Activated CD4-positive, alpha-beta T cell treated with anti-CD3 and anti-CD28 coated beads for 48 hours (primary cell): ENCODE measurements at regions not wholly inside any gene's neighbourhood (a gene's known extent, or its start where the extent isn't known, plus 50 kb on each side); places are given as distances from the start of the nearest gene placed in this dataset.
"Not testable (repeated sequence)": the region's sequence is repeated elsewhere in the genome, so short reads cannot be mapped to it uniquely, and the experiment has no call there.

Source experiments
- DNase-seq: peaks from one replicate; pipeline ENCODE4 v3.0.0-alpha.2; 2020

DNA sequence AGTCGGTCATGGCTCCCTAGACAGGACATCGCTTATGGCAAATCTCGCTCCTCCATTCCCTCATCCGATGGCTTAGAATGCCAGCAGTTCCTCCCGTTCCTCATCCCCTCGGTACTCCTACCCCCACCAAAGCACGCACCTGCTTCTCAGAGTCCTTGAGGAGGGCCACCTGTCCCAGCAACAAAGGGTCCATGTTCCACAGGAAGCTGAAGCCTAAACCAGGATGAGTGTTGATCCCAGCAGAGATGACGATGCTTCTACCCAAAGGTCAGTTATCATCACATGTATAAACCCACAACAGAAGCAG, 111.2 kb downstream of the THBS2 start:
- DNase-seq = no peak

DNA sequence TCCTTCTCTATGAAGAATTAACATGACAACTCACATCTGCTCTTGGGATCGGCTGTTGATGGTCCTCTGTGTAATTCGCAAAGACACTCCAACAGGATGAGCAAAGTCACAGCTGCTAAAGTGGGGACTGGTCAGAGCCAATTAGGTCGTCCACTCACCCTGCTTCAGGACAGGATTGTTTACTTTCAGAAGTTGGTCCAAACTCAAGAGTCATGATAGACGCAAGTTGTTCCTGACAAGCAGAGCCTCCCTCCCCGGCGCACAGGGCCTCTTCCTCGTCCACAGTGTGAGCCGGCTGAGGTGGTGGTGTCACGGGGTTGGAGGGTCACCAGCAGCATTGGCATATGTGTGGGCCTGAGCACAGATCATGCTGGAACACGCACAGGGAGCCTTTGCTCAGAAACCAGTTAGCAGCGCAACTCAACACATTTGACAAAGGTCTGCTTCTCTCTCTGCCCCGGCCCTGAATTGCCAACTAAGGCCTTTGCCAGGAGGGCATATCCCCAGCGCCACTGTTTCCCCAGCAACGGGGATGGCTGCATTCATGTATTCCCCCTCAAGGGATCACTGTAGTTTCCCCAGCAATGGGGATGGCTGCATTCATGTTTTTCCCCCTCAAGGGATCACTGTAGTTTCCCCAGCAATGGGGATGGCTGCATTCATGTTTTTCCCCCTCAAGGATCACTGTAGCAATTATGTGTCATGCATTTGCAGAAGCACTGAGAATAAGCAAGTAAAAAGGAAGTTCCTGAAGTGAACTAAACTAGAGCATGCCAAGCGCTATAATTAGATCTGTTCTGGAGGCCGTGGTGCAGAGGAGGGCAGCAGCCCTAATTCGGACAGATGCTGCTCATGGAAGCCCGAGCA, 111.7 kb downstream of the THBS2 start:
- DNase-seq = no peak

DNA sequence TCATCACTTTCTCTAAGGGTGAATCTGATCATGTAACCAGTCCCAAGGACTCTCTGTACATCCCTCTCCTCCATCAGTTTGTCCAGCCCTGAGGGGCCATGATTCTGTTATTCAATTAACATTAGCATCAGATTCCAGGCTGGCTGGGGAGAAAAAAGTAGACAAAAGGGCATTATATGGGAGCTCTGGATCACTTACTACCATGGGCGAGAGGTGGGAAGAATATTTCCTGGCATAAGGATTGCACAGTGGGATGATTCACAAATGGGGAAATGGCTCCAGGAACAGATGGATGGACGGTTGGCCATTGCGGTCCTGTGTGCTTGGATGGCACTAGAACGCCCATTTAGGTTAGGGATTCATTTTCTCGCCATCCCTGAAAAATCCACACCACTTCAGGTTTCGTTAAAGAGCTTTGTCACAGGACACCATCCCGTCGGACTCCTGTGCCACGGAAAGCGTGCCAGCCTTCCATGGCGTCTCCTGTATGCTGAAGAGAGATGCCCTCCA, 112.6 kb downstream of the THBS2 start:
- no peak for DNase-seq

DNA sequence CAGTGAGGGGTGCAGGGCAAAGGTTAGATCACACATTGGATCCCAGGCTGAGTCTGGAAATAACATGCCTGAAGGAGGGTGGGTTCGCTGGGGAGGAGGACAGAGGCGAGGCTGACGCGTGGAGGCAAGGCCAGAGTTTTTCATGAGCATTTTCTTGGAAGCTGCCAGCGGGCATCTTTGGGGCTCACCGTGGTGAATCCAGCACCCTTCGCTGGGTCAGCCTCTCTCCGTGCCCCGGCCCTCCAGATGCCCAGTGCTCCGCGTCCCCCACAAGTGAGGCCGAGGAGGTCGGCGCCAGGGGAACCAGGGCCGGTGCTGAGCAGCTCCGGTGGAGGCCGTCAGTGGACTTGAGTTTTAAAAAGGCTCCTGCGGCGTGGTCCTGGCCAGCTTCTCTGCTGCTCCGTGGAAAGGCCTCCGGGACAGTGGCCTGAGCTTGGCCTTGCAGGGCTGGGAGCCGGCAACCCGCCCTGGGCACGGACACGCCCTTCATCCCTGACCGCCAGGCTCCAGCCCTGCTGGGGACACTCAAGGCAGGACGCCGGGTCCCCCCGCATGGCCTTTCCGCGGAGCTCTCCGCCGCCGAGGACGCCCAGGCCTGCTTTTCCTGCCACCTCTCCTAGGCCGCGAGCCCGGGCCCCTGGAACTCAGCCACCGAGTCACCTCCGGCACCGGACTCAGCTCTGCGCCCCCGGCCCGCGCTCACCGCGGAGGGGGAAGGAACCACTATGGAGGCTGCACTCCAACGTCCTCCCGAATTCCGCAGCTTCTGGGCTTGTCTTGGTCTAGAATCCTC, 114.3 kb downstream of the THBS2 start:
- no peak for DNase-seq

DNA sequence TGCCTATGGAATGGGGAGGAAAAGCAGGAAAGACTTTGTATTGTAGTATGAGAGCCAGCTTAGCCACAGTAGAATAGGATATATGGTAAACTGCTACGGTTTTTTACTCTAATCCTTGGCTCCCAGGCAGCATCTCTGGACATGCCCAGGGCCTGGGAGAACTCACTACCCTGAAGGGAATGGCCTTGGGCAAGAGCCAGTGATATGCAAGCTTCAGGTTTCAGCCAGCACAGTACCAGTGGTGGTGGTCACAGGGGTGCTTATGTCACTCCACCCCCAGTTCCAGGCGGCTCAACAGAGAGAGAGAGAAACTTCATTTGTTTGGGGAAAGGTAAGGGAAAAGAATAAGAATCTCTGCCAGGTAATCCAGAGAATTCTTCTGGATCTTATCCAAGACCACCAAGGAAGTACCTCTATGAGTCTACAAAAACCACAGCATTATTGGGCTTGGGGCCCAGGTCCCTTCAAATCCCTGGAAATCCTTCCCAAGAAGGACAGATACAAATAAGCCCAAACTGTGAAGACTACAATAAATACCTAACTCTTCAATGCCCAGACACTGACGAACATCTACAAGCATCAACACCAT, 121.2 kb downstream of the THBS2 start:
- no peak for DNase-seq

DNA sequence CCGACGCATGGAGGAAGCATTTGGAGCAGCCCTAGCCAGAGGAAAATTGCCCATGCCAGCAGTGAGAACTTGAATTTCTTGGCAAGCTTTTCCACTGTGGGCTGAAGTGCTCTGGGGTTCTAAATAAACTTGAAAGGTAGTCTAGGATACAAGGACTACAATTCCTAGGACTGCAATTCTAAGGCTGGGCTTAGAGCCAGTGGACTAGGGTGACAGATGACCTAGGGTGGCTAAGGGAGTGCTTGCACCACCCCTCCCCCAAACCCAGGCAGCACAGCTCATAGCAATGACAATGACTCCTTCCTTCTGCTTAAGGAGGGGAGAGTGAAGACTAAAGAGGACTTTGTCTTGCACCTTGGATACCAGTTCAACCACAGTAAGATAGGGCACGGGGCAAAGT, 122.3 kb downstream of the THBS2 start:
- no peak for DNase-seq

DNA sequence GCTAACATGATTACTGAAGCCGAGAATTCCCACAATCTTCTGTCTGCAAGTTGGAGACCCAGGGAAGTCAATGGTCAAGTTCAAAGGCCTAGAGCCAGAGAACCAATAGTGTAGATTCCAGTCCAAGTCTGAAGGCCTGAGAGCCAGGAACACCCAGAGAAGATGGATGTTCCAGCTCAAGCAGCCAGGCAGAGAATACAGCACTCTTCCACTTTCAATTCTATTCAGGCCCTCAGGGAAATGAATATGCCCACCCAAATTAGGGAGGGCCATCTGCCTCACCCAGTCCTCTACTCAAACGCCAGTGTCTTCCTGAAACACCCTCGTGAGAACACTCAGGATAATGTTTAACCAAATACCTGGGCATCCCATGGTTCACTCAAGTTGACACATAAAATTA, 123.5 kb downstream of the THBS2 start:
- no peak for DNase-seq

DNA sequence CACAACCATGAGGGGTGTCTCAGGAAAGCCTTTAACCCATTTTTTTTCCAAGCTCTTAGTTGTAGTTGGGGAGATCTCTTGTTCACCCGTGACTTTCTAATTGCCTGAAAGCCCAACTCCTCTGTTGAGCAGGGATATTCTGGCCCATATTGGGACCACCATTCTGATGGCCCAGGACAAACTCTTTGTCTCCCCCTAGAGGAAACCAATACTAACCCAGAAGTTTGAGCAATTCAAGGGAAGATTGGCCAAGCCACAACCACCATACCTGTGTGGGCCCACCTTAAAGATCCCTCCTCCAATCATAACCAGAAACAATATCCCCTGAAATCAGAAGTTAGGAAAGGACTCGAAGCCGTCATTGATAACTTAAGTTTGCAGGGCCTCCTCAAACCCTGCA, 132.6 kb downstream of the THBS2 start:
- DNase-seq = no peak

DNA sequence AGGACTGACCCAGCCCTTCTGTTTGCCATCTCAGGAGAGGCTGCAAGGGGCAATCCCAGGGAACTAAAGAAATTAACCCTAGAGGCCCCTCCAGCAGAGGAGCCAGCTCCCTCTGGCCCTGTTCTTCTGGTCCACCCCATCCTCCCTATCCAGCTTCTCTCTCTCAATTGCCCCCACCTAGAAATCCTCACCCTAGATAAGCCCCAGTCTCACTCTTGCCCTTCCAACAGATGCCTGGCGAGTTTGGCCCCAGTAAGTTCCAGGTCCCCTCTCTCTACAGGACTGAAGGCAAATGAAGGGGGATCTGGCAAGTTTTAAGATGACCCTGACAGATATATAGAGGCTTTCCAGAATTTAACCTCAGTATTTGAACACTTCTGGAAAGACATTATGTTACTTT, 134.0 kb downstream of the THBS2 start:
- DNase-seq = no peak

DNA sequence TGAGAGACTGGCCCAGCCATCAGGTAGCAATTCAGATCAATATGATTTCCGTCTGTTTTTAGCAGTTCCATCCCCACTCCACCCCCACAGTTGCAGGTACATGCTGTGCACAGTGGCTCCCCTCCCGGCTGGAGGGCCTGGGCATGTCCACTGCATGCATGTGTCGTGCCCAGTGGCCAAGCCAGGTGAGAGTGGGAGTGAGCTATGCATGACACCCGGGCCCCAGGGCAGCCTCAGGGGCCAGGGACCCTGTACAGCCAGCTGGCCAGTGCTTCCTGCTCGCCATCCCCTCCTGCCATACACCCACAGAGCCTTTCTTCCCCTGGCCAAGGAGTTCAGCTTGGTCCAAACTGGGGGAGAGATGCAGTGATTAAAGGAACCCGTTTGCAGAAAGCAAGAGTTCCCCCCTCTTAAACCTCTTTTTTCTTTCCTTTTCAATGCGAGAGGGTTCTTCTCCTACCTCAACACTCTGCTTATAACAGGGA, 135.3 kb downstream of the THBS2 start:
- no peak for DNase-seq

DNA sequence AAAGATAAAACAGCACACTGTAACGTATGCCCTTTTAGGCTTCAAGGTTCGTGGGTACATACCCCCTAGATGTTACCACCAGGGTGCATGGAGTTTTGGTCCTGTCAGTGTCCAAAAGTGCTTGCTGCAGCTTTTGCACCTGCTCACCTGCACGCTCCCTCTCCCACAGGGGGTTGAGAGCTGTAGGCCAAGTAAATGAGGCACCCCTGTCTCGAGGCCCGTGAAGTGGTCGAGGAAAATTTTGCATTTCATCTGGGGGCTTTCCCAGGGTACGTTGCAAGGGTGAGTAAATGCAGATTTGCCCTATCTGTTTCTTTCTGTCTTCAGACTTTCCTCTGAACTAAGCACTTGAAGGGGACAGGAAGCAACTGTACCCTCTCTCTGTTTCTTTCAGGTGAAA, 136.0 kb downstream of the THBS2 start:
- DNase-seq = no peak

DNA sequence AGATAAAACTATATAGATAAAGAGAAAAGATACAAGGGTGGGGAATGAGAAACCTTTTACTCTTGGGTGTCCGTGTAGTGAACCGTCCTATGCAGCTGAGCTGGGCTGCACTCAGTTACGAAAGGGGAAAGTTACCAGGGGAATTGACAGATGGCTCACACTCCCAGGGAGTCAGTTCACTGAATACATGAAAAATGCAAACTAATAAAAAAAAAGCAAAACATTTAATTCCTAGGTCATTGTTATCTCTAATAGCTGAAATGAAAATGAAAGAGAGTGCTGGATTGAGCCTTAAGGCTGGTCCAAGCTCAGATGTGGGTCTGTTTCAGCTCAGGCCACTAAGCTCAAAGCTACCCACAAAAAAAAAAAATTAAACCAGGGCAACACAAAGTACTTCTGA, 138.0 kb downstream of the THBS2 start:
- no peak for DNase-seq

DNA sequence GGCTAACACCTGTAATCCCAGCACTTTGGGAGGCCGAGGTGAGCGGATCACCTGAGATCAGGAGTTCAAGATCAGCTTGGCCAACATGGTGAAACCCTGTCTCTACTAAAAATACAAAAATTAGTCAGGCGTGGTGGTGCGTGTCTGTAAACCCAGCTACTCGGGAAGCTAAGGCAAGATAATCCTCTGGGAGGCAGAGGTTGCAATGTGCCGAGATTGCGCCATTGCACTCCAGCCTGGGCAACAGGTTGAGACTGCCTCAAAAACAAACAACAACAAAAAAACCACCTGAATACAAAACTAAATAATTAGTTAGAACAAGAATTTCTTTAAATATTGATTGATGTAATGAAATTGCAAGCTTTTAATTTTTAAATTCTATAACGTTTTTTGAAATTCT, 139.0 kb downstream of the THBS2 start:
- not testable (repeated sequence) for DNase-seq

DNA sequence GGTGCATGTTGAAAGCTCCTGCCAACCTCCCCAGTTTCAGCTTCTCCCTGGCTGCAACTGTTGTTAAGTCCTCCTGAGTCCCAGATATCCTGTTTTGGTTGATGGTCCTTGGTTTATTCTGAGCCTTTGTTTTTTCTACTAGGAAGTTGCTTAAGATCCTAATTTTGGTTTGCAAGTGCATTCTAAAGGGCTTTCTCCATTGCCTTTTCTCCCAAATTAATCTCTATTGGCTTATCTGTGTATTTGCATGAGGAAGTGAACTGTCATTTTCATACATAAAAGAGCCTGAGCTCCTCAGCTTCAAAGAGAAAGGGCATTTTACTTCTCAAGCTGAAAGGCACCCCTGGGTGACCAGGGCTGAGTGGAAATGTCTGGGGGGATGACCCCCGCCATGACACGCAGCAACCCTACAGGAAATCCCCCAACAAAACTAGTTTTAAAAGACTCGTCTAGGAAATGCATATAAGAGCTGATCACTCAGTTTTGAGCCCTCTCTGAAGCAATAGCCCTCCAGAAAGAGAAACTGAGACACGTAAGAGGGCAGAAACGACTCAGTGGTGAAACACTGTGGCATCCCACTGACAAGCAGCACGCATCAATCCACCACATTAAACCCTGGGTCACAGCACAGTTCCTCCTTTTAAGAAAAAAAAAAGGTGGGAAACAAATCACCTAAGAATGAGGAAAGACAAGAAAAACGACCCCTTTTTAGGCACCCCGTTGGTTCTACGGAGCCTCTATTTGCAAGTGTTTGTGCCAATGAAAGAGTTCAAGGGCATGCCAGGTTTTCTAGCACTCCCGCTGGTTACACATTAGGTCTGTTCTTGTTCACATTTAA, 140.9 kb downstream of the THBS2 start:
- DNase-seq = peak; percentile 7

DNA sequence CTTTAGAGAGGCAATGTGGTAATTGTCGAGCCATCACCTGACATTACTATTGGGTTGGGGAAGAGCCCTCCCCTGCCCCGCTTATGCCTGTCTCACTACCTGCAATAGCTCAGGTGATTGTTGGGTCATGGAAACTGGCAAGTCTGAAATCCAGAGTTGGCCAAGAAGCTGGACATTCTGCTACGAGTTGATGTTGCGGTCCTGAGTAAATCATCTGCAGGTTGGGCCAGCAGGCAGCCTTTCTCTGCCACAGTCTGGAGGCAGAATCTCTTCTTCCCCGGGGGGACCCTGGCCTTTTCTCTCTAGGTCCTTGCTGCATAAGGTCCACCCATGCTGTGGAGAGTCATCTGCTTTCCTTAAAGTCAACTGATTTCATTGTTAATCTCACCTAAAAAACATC, 142.4 kb downstream of the THBS2 start:
- DNase-seq = no peak

DNA sequence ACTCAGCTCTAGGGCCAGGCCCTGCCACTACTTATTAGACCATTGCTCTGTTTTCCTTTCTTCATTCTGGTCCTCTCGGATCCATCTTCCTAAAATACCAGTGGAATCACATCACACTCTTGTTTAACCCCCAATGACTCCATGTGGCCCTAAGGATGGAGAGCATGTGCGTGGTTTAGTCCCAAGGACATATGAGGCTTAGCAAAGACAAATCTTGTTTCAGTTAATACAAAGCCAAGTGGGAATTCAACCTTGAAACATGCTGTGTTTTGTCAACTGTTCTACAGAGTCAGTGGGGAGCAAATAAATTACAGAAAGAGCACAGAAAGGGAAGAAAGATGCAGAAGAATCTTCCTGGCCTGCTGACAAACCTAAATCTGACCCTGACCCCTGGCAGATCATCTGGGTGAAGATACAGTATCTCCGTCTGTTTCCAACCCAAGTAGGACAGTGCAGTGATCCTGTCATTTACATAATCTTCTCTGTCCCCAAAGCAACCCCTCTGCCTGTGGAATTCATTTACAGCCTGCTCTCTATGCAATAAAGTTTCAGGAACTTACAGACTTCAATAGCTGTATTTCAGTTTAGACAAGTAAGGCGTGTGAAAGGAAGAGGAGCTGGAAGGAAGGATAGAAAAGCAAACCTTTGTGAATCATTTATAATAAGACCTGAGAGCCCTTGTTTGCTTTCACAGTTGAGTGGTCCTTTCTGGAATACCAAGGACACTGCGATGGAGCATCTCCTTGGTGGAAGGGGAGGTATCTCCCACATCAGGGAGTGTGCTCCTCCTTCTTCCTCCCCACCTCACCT, 144.0 kb downstream of the THBS2 start:
- no peak for DNase-seq

DNA sequence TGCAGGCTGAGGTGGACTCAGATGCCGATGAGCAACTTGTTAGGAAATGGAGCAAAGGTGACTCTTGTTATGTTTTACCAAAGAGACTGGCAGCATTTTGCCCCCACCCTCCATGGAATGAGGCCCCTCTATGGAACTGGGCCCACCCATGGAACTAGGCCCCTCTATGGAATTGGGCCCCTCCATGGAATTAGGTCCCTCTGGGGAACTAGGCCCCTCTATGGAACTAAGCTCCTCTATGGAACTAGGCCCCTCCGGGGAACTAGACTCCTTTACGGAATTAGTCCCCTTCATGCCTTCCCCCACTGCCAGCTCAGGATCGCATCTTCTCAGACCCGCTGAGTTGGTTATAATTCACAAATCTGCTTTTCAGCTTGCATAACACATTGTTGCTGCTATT, 144.9 kb downstream of the THBS2 start:
- no peak for DNase-seq

DNA sequence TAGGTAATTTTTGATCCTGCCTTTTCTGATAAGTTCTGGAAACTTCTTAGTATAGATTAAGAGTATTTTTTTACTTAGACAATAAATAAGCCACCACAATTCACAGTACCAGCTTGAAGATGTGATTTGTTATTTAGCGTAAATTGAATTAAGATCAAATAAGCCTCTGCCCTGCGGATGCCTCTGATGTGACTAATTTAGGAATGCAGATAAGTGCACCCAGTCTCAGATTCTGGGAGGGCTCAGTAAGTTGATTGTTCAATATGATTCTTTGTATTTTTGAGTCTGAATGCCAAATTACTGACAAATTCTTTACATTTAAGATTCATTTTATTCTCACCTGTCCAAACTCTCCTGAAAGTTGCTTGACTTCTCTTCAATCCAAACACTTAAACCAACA, 147.5 kb downstream of the THBS2 start:
- no peak for DNase-seq

DNA sequence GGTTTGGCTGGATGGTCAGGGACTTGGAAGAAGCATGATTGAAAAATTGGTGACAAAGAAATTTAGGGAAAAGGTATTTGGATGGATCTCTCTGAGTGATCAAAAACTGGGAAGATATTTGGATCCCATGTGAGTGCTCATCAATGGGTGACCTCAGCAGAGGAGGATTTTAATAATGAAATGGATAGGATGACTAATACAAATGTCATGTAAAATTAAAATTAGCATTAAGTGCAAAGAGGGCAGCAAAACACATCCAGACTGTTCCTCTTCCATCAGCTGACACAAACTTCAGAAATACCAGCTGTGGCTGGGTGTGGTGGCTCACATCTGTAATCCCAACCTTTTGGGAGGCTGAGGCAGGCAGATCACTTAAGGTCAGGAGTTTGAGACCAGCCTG, 151.7 kb downstream of the THBS2 start:
- DNase-seq = no peak

DNA sequence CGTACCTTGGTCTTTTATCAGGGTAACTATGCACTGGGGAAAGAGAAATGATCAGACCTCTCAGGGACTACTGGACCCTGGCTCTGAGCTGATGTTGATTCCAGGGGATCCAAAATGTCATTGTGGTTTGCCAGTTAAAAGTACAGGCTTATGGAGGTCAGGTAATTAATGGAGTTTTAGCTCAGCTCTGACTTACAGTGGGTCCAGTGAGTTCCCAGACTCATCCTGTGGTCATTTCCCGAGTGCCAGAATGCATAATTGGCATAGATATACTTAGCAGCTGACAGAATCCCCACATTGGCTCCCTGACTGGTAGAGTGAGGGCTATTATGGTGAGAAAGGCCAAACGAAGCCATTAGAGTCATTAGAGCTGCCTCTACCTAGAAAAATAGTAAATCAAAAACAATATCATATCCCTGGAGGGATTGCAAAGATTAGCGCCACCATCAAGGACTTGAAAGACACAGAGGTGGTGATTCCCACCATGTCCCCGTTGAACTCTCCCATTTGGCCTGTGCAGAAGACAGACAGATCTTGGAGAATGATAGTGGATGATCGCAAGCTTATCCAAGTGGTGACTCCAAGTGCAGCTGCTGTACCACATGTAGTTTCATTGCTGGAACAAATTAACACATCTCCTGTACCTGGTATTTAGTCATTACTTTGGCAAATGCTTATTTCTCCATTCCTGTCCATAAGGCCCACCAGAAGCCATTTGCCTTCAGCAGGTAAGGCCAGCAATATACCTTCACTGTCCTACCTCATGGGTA, 152.4 kb downstream of the THBS2 start:
- no peak for DNase-seq
